HG03175 (cell line): ENCODE measurements at regions not wholly inside any gene's neighbourhood (a gene's known extent, or its start where the extent isn't known, plus 50 kb on each side); places are given as distances from the start of the nearest gene placed in this dataset.
A peak's percentile ranks its signal among the peaks of the same experiment; 100 is the strongest.

ENCODE experiments used
- ATAC-seq: cut with Tn5 transposase; IDR thresholded peaks from one replicate; pipeline ENCODE4 v1.9.1; 2021; ENCODE audit warnings: mild to moderate bottlenecking, moderate library complexity; ENCODE audit not compliant: unreplicated experiment

DNA sequence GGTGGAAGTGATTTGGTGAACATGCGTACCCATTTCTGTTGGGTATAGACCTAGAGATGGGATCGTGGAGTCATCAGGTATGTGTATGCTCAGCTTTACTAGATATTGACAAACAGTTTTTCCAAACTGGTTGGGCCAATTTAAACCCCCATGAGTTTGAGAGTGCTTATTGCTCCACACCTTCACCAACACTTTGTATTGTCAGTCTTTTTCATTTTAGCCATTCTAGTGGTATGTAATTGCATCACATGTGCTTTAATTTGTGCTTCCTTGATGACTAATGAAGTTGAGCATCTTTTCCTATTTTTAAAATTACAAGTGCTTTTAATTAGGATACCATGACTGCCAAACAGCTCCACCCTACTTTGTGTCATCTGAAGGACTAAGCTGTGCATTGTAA lies 158.9 kb upstream of the AKIRIN2 start:
- ATAC-seq: no peak

DNA sequence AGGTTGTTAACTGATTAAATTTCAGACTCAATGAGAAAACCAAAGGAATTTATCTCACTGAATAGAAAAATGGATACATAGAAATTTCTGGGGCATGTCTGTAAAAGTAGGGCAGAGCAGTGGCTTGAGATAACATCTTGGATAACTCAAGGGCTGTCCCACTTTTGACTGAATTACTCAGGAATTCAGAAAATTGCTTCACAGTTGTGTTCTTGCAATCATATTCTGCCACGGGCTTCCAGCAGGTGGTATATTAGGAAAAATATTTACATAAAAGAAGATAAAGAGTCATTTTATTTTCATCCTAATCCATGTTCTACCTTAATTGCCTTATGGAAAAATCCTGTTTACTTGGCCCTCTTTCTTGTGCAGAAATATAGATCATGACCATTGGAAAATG lies 156.4 kb upstream of the AKIRIN2 start:
- no peak for ATAC-seq

DNA sequence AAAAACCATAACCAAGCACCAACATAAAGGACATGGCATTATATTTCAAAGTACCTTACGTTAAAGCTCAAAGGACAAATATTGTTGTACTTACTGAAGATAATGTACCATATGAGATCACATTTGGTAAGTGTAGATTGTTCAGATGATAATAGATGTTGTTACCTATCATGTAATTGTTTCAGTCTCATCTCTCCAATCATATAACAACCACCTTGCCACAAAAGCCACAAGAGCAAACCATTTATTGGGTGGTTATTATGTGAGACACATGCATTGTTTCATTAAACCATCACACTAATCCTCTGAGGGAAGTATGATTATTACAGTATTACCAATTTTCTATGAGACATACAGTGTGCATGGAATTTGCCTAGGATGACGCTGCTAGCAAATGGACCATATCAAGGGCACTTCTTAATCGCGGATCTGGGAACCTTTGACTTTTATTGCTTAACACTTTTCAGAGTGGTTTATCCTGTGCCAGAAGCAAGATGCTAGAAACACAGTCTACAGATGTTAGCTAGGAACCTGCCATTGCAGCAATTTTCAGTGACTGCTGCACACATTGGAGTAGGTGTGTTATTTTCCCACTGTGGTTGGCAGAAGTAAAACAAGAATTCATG lies 149.8 kb upstream of the AKIRIN2 start:
- ATAC-seq: no peak

DNA sequence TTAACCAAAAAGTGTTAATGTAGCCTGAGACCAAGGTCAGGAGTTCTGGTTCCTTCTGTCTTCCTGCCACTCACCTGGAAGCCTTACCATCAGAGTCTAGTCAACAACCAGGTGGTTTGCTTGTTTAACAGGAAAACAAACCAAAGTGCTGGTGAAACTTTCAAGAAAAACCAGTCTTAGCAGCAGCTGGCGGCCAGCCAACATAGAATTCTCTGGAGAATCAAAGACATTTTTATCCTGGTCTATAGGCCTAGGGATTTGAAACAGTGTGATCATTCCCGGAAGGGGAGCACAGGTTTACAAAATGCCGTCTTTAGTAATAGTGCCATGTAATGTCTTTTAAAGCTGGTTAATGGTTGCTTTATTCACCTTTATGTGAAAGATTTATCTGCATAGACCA lies 146.6 kb upstream of the AKIRIN2 start:
- ATAC-seq: no peak

DNA sequence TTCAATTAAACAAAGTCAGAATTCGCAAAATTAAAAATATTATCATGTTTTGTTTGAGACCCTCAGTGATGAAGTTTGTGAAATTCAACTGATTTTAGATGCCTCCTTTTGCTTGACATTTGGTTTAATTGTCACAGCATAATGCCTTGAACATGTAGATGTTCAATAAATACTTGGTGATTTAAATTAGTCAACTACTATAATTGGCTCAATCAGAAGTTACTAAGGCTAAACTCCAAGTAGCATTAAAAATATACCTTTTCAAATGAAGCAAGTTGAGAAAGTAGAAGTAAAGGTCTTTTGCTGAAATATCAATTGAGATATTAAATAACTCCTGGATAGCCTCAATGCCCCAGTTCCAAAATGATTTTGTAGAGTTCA lies 145.8 kb upstream of the AKIRIN2 start:
- no peak for ATAC-seq

GRCh38 chr6:87847135-87847829 lies 145.2 kb upstream of the AKIRIN2 start:
- no peak for ATAC-seq

DNA sequence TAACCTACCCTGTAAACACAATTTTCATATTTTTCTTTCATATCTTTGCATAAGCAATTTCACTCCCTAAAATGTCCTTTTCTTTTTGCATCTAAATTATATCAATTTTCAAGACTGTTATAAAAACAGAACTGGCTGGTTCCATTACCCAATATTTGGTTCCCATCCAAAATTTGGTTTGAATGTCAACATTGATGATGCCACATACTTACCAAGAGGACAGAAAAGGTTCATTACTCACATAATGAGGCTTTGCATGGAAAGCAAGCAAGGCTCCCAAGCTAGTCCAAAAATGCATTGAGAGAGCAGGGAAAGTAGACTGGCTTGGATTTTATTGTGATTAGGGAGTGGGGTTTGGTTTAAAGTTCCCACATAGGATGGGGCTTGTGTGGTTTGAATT lies 144.4 kb upstream of the AKIRIN2 start:
- no peak for ATAC-seq

DNA sequence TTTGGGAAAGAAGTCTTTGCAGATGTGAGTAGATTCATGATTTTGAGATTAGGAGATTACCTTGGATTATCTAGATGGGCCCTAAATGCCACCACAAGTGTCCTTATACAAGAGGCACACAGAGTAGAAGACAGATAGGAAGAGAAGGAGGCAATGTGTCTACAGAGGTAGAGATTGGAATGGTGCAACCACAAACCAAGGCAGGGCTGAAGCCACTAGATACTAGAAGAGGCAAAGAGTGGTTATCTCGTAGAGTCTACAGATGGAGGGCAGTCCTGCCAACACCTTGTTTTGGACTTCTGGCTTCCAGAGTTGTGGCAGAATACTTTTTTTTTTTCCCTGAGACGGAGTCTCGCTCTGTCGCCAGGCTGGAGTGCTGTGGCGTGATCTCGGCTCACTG lies 138.3 kb upstream of the AKIRIN2 start:
- no peak for ATAC-seq

DNA sequence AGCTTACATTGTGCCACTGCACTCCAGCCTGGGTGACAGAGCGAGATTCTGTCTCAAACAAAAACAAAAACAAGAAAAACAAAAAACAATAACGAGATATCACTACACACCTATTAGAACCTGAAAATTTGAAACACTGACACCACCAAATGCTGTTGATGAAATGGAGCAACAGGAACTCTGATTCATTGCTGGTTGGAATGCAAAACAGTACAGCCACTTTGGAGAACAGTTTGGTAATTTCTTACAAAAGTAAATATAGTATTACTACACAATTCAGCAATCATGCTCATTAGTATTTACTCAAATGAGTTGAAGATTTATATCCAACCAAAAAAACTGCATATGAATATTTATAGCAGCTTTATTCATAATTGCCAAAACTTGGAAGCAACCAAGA lies 135.8 kb upstream of the AKIRIN2 start:
- ATAC-seq: no peak

DNA sequence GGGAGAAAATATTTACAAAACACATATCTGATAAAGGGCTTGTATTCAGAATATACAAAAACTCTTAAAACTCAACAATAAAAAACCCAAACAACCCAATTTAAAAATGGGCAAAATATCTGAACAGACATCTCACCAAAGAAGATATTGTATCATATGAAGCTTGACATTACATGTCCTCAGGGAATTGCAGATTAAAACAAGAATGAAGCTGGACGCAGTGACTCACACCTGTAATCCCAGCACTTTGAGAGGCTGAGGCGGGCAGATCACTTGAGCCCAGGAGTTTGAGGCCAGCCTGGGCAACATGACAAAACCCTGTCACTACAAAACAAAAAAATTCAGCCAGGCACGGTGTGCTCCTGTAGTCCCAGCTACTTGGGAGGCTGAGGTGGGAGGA lies 135.4 kb upstream of the AKIRIN2 start:
- no peak for ATAC-seq

DNA sequence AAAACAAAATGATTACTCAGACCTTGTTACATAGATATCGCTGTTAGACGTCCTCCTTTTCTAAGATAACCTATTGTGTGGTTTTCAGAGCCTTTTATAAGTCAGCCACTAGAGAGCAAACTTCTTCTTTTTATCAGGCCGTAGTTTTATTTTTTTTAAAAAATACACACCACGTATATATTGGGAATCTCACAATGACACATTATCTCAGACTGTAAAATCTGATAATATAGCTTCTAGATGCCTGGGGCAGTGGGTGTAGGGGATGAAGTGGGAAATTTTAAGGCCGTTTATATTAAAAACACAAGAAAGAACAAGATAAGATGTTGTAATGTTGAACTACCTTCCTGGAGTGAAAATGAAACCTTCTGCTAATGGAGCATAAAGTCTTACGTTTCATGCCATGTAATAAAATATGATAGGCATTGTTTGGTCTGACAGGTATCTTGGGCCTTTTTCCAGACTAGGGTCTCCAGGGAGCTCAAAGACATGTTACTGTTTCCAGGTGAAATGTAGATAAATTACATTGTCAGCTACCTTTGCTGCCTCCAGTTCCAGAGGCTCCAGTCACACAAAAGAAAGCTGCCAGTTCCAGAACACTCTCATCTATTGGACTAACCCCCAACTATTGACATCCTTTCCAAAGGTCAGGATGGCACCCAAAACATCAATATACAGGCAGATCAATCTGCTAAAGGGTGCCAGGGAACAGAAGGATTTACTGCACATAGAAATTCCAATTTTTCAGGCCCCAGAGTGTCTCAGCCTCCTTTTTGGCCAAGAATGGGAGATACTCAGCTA lies 130.2 kb upstream of the AKIRIN2 start:
- peak; percentile 70 for ATAC-seq

- no peak for ATAC-seq
Observed at GRCh38 chr6:87830907-87831306, 128.9 kb upstream of the AKIRIN2 start.

DNA sequence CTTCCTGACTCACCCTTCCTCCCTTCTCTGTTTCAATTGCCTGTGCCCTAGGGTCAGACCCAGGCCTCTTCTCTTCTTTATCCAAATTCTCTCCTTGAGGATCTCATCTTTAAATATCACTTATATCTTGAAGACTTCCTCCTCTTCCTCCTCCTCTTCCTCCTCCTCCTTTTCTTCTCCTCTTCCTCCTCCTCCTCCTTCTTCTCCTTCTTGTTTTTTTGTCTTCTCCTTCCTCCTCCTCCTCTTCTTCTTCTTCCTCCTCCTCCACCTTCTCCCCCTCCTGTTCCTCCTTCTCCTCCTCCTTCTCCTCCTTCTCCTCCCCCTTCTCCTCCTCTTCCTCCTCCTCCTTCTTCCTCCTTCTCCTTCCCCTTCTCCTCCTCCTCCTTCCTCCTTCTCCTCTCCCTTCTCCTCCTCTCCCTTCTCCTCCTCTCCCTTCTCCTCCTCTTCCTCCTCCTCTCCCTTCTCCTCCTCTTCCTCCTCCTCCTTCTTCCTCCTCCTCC lies 127.6 kb upstream of the AKIRIN2 start:
- ATAC-seq: no peak

DNA sequence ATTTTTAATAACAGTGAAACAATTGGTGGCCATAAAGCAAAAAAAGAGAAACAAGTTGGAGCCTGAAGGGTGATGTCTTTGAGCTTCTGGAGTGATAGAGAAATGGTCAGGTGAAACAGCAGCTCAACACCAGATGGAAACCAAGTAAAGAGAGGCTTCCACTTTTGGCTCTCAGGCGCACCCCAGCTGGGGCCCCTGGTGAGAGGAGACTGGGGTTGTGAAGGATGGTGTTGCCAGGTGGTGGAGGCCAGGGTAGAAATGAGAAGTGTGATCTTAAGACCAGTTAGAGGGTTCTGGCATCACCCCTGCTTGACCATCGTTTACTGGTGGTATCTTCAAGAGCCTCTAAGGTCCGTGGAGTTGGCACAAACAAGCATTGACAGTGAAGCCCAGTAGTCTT lies 126.0 kb upstream of the AKIRIN2 start:
- no peak for ATAC-seq

GRCh38 chr6:87827346-87827745 lies 125.3 kb upstream of the AKIRIN2 start:
- ATAC-seq: no peak

- no peak for ATAC-seq
Observed at GRCh38 chr6:87826424-87826823, 124.4 kb upstream of the AKIRIN2 start.

DNA sequence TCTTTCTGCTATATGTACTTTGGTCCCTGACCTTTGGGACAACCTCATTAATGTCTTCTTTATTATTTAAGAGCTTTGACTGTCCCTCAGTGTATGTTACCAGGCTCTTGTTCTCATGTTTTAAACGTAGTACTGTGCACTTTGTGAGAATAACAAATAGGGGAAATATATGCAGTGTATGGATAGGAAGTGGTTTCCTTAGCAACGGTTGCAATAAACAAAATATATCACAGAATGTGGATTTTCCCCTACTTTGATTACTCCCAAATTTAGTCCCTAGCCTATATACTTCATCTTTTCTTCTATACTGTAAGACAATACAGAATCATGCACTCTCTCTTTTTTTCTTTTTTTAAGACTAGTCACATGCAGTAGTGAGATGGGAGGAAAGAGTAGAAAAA lies 123.8 kb upstream of the AKIRIN2 start:
- peak; percentile 75 for ATAC-seq

GRCh38 chr6:87824958-87825491 lies 123.0 kb upstream of the AKIRIN2 start:
- ATAC-seq: no peak

DNA sequence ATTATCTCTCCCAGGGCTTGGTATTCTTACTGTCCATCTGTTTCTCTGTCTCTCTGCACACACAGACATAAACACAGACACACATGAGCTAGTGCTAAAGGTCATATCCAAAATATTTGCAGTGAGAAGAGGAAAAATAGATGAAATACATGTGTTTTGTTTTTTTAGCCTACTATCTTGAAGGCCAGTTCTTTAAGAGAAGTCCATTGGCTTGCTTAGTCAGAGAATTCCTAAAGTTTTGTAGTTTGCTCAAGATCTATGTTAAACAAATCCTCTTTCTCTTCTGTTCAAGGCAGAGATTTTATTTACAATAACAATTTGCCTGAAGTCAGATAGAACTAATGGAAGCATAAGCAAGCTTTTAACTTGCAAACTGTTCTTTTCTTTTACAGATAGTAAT lies 120.0 kb upstream of the AKIRIN2 start:
- no peak for ATAC-seq

- no peak for ATAC-seq
Observed at GRCh38 chr6:87820343-87820984, 118.4 kb upstream of the AKIRIN2 start.

GRCh38 chr6:87817183-87817582 lies 115.2 kb upstream of the AKIRIN2 start:
- no peak for ATAC-seq
